Left ventricle myocardium inferior (tissue), 1 donor: ENCODE measurements at regions not wholly inside any gene's neighbourhood (a gene's known extent, or its start where the extent isn't known, plus 50 kb on each side); places are given as distances from the start of the nearest gene placed in this dataset.

Source experiments
- DNase-seq: peaks from one replicate; pipeline ENCODE4 v3.0.0-alpha.2; 2020
- H3K27ac ChIP-seq: fragments of 200-600 bp; replicated peaks from 2 replicates; pipeline ENCODE4 v1.8.0; 2021
- H3K27me3 ChIP-seq: fragments of 200-600 bp; 2 replicates; pipeline ENCODE4 v1.8.0; 2021; ENCODE audit warnings: low read depth
- H3K36me3 ChIP-seq: fragments of 200-600 bp; 2 replicates; pipeline ENCODE4 v1.8.0; 2021
- H3K4me1 ChIP-seq: fragments of 200-600 bp; 2 replicates; pipeline ENCODE4 v1.8.0; 2021
- H3K4me3 ChIP-seq: fragments of 200-600 bp; 2 replicates; pipeline ENCODE4 v1.8.0; 2021; ENCODE audit warnings: mild to moderate bottlenecking, moderate library complexity
- H3K9me3 ChIP-seq: fragments of 200-600 bp; replicated peaks from 2 replicates; pipeline ENCODE4 v1.8.0; 2021
- intact Hi-C: fragments of 100-400 bp; cut with micrococcal nuclease; formaldehyde crosslinking; loops from one replicate; pipeline ENCODE4 v1.11.0; 2022
- TF ChIP-seq, protein P1 (sequence below): fragments of 200-600 bp; IDR thresholded peaks from 2 replicates; pipeline ENCODE4 v1.8.0; 2021; ENCODE audit warnings: antibody characterized with exemption, mild to moderate bottlenecking, borderline replicate concordance
- donor health status: DM: no; HTN: yes; CAD: no; lungs with severe emphysema.

DNA sequence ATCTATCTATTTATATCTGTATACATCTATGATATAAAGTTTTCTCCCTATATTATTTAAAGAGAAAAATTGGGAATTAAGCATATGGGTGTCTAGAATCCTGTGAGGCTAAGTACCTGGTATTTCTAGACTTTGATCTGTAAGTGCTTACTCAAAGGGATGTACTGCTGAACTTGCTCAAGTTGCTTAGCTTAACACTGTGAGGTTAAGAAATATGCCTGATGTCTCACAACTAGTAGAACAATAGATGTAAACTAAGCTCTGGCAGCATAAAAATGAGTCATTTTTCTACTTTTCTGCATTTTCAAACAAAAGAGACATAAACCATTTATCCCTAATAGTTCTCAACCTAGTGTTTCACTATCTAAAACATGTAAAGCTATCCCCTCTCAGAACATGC is 744.4 kb upstream of the ANO3 start:
- intact Hi-C loops: no loop called here

DNA sequence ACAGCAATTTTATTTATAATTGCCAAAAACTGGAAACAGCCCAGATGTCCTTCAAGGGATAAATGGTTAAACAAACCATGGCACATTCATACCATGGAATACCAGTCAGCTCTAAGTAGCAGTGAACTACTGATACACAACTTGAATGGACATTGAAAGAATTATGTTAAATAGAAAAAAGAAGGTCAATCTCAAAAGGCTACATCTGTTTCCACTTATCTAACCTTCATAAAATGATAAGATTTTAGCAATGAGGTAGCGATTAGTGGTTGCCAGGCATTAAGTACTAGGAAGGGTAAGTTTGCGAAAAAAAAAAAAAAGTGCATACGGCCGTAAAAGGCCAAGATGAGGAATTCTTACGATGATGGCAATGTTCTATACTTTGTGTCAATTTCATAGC is 738.7 kb upstream of the ANO3 start:
- intact Hi-C loops: no loop called here
- Histone ChIP-seq H3K9me3 (peaks cover 14% of the 10 kb centered on the region), H3K27ac (no peak overlapping the region), H3K36me3 (no peaks in the 10 kb centered on the region), H3K4me3 (no peak overlapping the region), H3K27me3 (no peaks in the 10 kb centered on the region), H3K4me1 (no peaks in the 10 kb centered on the region)
- DNase-seq: no peak
- TF ChIP-seq, protein P1, sequence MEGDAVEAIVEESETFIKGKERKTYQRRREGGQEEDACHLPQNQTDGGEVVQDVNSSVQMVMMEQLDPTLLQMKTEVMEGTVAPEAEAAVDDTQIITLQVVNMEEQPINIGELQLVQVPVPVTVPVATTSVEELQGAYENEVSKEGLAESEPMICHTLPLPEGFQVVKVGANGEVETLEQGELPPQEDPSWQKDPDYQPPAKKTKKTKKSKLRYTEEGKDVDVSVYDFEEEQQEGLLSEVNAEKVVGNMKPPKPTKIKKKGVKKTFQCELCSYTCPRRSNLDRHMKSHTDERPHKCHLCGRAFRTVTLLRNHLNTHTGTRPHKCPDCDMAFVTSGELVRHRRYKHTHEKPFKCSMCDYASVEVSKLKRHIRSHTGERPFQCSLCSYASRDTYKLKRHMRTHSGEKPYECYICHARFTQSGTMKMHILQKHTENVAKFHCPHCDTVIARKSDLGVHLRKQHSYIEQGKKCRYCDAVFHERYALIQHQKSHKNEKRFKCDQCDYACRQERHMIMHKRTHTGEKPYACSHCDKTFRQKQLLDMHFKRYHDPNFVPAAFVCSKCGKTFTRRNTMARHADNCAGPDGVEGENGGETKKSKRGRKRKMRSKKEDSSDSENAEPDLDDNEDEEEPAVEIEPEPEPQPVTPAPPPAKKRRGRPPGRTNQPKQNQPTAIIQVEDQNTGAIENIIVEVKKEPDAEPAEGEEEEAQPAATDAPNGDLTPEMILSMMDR: no peak

More for the DNA sequence above, 744.4 kb upstream of the ANO3 start:
- Histone ChIP-seq H3K4me3 (no peak overlapping the region), H3K9me3 (peaks cover 14% of the 10 kb centered on the region), H3K36me3 (no peaks in the 10 kb centered on the region), H3K27me3 (no peaks in the 10 kb centered on the region), H3K27ac (no peak overlapping the region), H3K4me1 (no peaks in the 10 kb centered on the region)
- TF ChIP-seq, protein P1: no peak
- no peak for DNase-seq

DNA sequence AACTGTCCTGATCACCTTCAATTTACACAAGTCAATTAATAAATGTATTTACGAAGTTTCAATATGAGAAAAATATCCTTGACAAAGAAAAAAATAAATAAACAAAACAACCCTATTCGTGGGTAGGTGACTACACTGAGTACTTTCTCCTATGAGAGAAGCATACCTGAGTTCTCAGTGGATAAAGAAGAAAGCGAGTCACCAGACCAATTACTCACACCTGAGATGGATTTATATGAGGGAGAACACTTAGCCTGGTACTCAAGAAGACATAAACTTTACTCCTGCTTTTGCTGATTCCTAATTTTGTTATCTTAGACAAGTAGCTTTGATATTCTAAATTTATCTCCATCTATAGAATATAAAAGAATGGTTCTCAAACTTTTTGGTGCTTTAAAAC is 735.2 kb upstream of the ANO3 start:
- no peak for DNase-seq
- Histone ChIP-seq H3K36me3 (no peaks in the 10 kb centered on the region), H3K4me1 (no peaks in the 10 kb centered on the region), H3K27ac (no peak overlapping the region), H3K27me3 (no peaks in the 10 kb centered on the region), H3K9me3 (peaks cover 3% of the 10 kb centered on the region), H3K4me3 (no peak overlapping the region)
- TF ChIP-seq, protein P1: no peak
- intact Hi-C loops: no loop called here

DNA sequence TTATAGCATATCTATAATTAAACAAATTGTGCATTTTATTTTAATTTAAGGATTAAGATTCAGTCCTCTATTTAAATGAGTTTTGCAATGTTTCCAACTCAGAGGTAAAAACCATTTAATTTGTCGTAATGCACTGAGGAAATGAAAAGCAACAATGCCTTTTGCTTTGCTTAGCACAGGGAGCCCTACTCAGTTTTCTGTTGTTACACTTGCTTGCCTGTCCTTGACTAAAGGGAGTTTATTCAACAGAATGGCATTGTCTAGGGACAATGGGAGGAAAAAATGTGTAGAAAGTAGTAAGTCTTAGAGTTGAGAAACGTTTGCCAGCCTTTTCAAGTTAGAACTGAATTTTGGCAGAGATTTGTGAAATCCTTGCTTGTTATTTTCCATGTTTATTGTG is 734.2 kb upstream of the ANO3 start:
- Histone ChIP-seq H3K9me3 (no peaks in the 10 kb centered on the region), H3K4me3 (no peak overlapping the region), H3K4me1 (no peaks in the 10 kb centered on the region), H3K27ac (no peak overlapping the region), H3K27me3 (no peaks in the 10 kb centered on the region), H3K36me3 (no peaks in the 10 kb centered on the region)
- TF ChIP-seq, protein P1: no peak
- intact Hi-C loops: no loop called here
- no peak for DNase-seq

DNA sequence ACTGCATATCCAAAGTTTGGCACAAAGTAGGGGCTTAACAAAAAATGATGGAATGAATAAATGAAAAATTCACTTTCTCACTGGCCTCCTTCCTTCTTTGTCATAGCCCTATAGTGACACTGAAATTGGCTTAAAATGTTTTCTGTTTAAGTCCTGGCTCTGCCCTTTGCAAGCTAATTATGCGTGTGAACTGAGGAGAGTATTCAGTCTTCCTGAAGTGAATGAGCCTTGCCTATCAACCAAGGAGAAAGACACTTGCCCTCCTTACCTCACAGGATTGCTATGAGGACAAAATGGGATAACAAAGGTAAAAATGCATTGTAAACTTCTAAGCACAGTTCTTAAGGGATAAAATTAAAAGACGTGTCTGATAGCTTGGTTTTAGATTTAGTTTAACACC is 729.8 kb upstream of the ANO3 start:
- Histone ChIP-seq H3K9me3 (peaks cover 15% of the 10 kb centered on the region), H3K27ac (no peak overlapping the region), H3K27me3 (no peaks in the 10 kb centered on the region), H3K4me3 (no peak overlapping the region), H3K36me3 (no peaks in the 10 kb centered on the region), H3K4me1 (no peaks in the 10 kb centered on the region)
- DNase-seq: no peak
- TF ChIP-seq, protein P1: no peak
- intact Hi-C loops: no loop called here

DNA sequence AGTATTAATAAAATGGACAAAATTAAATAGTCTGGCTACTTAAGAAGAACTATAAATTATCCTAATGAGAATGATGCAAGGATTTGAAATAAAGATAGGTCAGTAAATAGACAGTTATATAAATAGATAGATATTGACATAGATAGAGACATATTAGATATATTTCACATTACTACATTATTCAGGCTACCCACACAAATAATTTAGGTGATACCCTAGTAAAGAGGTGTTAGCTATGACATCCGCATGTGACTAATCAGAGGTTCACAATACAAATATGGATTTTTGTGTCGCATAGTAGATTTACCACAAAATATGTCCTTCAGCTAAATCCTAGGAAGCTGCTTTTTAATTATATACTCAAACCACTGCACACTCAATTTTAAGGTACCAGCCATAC is 729.0 kb upstream of the ANO3 start:
- no peaks in the 10 kb centered on the region for H3K4me1 ChIP-seq
- no peaks in the 10 kb centered on the region for H3K27me3 ChIP-seq
- no peak for DNase-seq
- peaks cover 17% of the 10 kb centered on the region for H3K9me3 ChIP-seq
- H3K4me3 ChIP-seq: no peak overlapping the region
- H3K36me3 ChIP-seq: no peaks in the 10 kb centered on the region
- no peak overlapping the region for H3K27ac ChIP-seq
- intact Hi-C loops: no loop called here
- TF ChIP-seq, protein P1: no peak
